Loucy (cell line): ENCODE measurements at regions not wholly inside any gene's neighbourhood (a gene's known extent, or its start where the extent isn't known, plus 50 kb on each side); places are given as distances from the start of the nearest gene placed in this dataset.

Experiments used
- CTCF ChIP-seq: fragments of 200-600 bp; sonication (generic); conservative IDR thresholded peaks from 2 replicates; pipeline ENCODE4 v1.5.1; 2014; ENCODE audit warnings: mild to moderate bottlenecking, antibody characterized with exemption, low read length
- EZH2phosphoT487 ChIP-seq: fragments of 200-600 bp; IDR thresholded peaks from 2 replicates; pipeline ENCODE4 v1.6.1; 2018; ENCODE audit warnings: antibody characterized with exemption, mild to moderate bottlenecking, moderate library complexity, borderline replicate concordance

- TF ChIP-seq CTCF: no peak
- TF ChIP-seq EZH2phosphoT487: no peak
These were observed 134.0 kb upstream of the DPYD start for GRCh38 chr1:98054786-98055185.
